SHP77 (cell line): ENCODE measurements at regions not wholly inside any gene's neighbourhood (a gene's known extent, or its start where the extent isn't known, plus 50 kb on each side); places are given as distances from the start of the nearest gene placed in this dataset.
"Not testable (repeated sequence)": the region's sequence is repeated elsewhere in the genome, so short reads cannot be mapped to it uniquely, and the experiment has no call there.

ENCODE experiments used
- DNase-seq, 2 experiments: peaks; one replicate each; lab custom pipeline; 2025; lab: John Stamatoyannopoulos, UW

DNA sequence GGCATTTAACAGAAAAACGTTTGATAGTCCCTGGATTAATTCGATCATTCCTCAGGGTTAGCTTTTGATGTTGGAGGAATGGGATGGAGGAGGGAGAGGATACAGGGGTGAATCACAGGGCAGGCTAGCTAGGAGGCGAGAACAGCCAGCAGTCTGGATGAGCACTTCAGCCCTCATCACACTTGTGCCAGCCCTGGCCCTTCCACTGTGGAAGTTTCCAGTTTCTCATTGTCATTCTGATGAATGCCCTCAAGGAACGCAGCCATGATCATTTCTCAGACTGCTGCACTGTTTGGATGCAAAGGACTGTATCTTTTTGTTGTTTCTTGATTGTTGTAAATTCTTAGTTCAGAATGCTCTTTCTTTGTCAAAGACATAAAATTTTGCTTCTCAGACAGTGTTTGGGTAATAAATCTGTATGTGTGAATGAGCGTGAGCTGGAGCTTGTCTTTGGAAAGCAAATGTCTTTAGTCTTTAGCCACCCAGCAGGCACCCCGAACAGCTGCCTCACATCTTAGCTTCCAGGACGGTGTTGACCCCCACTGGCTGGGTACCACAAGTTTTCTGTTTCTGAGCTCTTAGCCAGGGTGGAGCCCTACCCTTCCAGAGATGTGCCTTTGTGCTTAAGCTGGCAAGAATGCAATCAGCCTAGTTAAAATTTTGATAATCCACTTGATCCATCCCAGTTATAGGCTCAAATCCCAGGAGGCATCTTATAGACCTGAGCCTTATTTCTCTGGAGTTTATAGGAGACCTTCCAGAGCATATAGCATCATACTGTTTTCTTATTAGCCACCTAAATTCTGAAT lies 121.1 kb downstream of the PDCD6IP start:
- no peak for DNase-seq

DNA sequence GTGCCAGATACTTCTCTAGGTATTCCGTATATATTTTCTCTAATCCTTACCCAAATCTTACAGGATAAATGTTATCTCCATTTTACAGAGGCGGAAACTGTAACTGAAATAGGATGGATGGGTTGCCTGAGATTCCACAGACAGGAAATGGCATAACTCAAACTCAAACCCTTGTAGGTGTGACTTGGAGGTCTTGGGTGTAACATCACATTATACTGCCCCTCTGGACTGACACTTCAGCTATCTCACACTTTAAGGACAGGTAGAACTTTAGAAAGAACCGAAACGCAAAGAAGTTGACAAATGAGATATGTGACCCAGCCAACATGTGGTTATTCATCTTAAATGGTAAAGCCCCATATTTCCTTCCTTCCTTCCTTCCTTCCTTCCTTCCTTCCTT lies 122.1 kb downstream of the PDCD6IP start:
- no peak for DNase-seq

DNA sequence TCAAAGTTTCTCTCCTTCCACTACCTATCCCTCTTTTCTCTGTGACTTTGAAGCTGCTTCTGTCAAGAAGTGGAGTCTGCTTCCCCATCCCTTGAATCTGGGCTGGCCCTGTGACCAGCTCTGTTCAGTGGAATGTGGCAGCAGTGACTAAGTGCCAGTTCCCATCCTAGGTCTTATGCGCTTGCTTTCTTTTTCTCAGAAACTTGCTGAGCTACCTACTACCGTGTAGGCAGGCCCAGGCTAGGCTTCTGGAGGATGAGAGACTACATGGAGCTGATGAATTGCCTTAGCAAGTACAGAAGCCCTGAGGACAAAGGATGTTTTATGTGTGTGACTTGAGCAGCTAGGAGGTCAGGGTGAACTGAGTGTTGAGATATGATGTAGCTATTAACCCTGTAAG lies 123.2 kb downstream of the PDCD6IP start:
- DNase-seq = no peak

DNA sequence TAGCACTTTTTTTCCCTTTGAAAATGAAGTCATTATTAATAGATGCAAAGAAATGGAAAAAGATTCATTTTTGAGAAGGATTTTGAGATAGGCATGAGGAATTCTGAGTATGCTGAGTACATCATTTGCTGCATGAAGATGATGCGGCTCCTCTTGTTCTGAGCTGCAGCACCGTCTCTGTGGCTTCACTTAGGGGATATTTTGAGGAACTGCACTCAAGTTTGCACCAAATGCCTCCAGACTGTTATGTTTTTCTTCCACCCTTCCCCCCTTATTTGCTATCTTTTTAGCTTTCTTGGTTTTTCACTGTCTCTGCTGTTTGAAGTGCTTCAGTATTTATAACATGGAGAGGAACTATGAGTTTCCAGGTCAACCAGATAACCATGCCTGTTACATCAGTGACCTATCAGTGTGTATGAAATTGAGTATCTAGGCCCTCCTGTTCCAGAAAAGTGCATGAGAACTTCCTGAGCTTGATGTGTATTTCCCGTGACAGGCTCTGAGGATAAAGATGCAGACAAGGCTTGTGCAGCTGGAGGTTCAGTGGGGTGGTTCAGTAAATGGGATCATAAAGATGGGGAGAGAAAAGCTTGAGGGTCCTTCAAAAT lies 128.7 kb downstream of the PDCD6IP start:
- DNase-seq = no peak

DNA sequence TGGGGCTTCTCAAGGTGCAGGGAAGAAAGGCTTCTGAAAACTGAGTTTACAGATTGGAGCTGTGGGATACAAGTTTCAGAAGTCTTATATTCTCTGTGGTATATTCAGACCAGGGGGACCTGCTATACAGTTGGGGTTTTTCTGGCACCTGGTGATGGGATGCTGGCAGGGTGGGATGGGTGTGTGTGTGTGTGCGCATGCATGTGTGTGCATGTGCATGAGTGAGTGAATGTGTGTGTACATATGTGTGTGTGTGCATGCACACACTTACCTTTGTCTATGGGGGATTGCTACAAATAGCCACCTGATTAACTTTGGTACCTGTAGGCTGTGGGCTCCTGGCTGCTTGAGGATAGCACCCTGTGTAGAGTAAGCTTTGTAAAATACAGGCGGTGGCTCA lies 131.4 kb downstream of the PDCD6IP start:
- DNase-seq = no peak

DNA sequence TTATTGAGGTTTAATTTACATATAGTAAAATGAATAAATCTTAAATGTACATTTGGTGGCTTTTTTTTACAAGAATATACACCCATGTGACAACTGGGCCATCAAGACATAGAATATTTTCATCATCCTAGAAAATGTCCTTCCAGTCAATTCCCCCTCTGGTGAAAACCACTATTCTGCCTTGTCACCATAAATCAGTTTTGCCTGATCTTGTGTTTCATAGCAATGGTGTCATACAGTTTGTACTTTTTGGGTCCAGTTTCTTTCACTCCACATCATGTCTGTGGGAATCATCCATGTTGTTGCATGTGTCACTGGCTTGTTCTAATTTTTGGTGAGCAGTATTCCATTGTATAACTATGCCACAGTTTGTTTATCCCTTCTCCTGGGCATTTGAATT lies 133.1 kb downstream of the PDCD6IP start:
- DNase-seq = no peak

DNA sequence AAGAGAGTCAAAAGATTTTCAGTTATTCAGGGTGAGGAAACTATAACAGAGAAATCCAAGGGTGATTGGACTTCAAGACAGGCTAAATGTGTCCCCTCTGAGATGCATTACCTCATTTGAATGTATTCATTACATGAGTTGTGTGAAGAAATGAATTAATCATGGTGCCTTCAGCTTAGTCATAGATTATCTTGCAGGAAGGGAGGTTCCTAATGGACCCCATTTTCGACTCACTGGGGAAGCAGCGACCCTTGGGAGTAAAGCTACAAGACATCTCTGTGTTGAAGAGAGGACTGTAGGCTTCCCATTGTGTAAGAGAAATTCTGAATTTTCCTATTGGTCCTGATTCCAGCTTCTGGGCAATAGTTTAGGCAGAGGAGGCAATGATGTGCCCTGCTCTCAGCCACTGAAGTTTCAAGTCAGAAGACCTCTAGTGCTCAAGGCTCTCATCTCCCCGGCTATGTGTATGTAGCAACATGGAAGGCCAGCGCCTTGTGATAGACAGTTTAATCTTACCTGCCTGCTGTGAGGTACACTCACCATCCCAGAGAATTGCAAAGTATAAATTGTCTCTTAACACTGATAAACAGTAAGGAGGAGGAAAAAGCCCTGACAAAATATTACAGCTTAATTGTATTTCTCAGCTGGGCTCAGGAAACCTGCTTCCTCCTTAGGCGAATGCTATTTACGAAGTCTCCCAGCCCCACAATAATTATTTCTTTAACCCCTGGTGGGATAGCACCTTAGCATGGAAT lies 133.8 kb downstream of the PDCD6IP start:
- DNase-seq = no peak

DNA sequence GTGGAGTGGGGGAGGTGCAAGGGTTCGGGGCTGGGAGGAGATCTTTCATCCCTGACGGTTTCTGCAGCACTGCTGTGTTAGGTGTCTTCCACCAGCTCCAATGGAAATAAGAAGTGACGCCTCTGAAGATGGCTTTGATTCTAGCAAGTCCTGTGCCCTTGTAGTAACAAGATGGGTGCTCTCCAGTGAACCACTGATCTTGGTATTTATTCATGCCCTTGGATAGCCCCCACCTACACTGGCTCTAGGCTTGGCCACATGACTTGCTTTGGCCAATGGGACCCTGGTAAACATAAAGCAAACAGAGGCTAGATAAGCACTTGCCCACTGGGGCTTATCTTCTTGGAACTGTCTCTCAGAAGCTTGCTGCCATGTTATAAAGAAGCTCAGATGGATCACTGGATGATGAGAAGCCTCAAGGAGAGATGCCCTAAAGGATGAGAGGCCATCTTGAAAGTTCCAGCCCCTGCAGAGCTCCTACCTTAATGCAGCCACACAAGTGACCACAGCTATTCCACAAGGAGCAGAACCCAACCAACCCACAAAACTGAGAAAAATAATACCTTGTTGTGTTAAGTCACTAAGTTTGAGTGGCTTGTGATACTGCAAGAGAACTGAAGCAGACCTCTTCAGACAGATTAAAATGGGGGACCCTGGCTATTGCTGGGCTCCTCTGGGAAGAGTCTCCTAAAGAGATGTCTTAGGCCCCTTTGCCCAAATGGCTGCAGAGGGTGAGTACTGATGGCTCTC lies 137.9 kb downstream of the PDCD6IP start:
- DNase-seq = no peak

DNA sequence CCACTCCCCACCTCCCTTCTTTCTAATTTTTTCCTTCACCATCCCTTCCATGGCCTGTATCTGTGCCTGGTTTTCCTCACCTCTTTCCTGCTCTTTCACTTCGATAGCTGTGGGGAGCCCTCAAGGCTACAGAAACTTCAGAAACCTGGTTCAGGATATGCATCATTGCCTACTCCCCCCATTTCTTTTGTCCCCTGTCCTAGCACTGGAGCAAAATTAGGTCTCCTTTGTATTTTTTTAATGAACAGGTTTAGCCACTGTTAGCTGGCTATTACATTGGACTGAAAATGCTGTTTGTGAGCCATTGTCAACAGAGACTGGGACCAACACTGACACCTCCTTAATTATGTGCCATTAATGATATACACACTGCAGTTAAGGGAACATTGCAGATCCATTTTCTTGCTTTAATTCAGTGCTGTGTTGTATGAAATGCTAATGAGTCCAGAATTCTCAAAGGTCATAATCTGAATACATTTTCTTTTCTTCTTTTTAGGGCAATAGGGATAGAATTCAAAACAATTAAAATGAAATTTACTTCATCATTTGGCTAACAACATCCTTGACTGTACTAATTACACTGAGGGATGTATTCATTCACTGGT lies 138.6 kb downstream of the PDCD6IP start:
- DNase-seq = no peak

DNA sequence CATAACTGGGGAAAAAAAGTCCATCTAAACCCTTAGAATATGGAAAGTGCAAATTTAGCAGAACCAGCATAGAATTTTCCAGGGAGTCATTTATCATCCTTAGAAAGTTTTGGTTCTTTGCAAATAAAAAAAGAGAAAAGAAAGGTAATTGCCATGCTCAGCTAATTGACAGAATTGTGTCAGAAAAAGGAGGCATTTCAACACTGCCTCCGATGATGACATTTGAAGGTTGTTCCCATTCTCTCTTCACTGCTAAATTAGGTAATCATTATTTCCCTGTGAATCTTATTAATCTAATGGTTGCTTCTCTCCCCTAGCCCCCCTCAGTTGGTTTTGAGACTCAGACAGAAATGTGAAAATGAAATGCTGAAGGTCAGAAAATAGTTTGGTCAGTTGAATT lies 139.2 kb downstream of the PDCD6IP start:
- DNase-seq = no peak

DNA sequence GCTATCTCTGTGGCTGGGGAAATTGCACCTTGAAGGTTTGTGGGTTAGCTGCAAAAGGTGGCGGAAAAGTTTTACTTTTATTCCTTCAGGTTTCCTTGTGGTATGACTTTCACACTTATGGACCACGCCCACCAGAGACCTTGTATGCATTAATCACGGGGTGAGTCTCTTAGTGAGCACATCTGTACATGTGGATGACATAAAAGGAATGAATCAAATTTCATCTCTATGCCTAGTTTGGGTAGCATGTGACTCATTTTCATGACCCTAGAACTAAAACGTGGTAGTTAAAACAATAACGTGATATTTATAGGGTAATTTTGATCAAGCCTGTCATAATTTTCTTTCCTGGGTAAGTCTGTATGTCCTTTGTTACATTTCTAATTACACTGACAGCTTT lies 141.7 kb downstream of the PDCD6IP start:
- DNase-seq = no peak

DNA sequence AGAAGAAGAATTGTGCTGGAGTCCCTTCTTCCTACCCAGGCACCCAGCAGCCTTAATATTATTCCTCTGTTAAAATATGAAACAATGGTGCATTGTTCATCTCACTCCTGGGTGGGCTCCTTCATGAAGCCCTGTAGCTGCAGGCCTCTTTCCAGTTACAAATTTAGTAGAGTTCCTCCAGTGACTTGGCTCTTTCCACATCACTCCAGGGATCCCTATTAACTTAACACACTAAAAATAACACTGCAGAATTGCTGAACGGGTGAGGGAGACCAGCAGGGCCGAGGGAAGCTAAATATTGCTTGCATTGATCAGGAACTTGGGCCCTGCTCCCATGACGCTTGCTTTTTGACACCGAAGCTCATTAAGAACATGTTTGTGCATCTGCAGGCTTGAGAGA lies 142.3 kb downstream of the PDCD6IP start:
- DNase-seq = no peak

DNA sequence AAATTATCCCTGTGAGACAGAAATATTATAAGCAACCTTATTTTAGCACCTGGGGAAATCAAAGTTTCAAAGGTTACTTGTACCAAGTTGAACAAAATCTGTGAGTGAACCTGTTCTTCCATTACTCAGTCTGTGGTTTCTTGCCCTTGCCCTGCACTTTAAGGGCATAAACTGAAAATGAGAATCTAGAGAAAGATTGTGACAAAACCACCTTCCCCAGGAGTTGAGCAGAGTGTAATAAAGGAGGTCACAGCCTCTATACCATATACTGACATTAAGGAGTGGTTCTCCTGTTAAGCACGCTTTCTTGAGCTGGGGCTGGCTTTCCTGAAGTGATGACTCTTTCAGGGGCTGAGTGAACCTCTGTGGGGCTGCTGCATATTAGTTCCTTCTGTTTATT lies 143.4 kb downstream of the PDCD6IP start:
- no peak for DNase-seq

DNA sequence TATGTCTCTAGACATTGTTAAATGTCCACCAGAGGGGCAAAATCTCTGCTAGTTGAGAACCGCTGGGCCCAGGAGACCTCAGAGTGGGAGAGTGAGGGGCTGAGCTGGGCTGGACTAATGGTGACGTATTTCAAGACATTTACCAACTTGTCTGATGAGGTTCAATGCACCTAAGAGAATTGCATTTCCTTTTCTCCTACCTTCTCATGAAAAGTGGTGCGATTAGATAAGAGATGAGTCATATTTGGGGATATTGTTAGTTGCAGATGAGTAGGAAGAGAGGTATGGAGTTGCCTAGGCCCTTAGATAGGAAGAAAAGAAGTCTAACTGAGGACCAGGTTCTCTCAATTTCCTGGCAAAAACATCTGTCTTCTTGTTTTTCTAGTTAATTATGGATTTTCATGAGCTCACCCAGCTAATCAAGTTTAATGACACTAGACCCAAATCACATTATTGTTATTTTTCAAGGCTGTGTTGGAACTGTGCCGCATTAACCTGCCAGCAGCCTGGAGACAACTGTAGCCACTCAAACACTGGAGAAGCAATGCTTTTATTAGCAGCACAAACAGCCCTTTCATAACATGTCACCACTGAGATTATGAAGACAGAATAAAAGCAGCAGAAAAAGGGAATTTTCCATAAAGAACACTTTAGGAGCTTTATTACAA lies 144.2 kb downstream of the PDCD6IP start:
- DNase-seq = no peak

DNA sequence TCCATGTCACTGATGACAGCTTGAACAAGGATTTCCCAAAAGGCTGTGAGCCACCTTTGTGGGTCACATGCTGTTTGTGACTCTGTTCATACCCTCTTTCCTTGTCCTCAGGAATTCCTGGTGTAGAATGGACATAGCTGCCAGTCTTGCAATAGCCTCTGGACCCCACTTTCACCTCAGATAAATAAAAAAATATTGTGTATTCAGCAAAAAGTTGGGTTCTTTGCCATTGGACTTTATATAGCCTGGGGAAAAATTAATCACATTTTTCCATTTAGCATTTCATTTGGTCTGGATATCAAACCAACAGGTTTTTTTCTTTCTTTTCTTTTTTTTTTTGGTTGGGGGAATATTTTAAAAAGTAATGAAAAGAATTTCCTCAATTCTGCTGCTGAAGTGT lies 144.8 kb downstream of the PDCD6IP start:
- DNase-seq = no peak

DNA sequence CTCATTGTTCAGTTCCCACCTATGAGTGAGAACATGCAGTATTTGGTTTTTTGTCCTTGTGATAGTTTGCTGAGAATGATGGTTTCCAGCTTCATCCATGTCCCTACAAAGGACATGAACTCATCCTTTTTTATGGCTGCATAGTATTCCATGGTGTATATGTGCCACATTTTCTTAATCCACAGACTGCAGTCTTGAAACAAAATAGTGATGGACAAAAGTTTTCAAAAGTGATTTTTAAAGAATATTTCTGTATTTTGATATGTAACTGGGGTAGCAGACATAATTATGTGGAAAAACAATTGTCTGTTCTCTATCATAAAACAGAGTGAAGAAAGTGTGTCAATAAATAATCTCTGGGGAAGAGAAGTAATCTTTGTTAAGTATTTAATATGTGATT lies 148.2 kb downstream of the PDCD6IP start:
- DNase-seq = not testable (repeated sequence)

DNA sequence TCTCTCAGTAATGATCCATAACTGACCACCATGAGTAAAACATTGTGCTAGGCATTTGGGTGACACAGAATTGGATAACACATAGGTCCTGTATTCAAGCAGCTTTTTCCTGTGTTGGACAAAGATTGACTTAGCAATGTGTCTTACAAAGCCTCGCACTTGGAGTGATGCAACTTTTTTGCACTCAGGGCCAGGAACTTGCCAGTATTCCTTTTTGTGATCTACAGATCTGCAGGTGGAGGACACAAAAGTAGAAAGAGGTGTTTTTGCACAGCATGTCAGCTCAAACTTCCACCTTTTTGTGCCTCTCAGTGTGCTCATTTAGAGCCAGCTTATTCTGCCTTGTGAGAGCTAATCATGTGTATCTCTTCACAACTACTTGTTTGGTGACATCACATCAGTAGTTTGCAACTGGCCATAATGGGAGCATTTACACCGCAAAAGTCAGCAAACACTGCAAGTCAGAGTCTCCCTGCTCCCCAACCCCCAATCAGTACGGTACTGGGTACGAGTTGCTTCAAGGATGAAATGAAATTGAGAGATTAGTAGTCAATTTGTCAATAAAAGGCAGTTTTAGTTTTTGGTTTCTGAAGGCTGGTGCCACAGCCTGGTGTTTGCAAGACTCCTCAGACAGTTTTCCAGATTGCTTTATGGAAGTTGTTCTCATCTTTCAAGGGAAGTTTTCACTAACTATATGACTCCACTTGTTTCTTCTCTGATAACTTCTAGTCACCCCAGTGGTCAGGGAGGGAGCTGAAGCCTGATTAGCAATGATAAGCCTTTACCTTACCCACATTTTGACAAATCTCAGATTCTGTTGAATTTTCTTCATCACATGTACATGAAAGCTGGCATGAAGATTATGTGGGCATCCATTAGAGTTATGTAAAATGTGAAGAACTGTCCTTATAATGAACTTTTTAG lies 149.1 kb downstream of the PDCD6IP start:
- DNase-seq = no peak

DNA sequence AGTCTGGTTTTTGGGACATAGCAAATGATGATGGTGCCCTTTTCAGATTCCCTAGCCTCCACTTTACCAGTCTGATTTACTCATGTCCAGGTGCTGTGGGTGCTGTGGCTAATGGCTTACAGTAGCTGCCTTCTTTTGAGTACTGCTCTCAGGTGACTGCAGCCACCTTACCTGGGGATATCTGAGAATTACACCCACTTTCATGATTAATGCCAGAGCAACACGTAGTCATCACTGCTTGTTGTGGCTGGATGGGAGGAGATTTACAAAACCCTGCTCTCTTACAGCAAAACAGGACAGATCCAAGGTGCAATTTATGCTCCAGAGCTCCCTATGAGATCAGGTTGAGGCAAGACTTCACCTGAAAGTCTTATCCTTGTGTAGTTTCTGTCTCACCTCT lies 150.6 kb downstream of the PDCD6IP start:
- no peak for DNase-seq

DNA sequence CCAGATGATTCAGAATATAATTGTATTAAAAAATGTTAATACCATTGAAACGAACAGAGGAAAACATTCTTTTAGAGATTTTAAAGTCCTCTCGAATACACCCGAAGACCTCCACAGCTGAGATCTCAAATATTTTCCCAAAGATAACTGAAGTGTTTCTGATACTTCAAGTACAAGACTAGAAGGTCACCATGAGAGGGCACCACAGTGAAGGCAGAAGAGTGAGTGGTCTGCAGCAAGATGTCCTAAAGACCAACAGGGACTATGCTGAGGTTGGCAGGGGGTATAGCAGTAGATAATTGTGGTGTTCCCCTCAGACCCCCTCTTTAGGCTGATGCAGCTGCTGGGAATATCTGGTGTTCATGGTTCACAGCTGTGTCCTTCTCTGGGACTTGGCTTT lies 156.5 kb downstream of the PDCD6IP start:
- no peak for DNase-seq

DNA sequence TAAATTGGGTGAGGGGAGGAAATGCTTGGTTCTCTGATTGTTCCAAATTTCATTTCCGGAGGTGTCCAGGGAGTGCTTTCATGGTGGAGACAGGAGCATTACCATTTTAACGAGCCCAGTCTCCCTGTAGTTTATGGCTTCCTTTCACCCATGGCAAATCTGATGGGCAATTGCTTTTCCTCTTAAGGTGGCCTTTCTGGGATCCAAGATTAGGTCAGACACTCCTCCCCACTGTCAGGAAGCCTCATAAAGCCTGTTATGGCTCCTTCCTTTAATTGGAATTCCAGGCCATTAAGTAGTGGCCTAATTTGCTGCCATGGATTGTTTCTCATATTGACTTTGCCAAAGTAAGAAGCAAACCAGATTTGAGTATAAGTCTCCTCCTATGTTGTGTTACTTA lies 157.8 kb downstream of the PDCD6IP start:
- no peak for DNase-seq
